ENCODE measurements at regions not wholly inside any gene's neighbourhood (a gene's known extent, or its start where the extent isn't known, plus 50 kb on each side); places are given as distances from the start of the nearest gene placed in this dataset.

- TF ChIP-seq RAD21 (conservative IDR thresholded peaks at IDR 0.05 in 1 of 2, IDR thresholded peaks at IDR 0.05 in 1 of 2) (peak; percentile 61 to 79), PHF8 (IDR thresholded peaks at IDR 0.05; ENCODE audit: borderline replicate concordance, low read depth) (no peak), MAZ (IDR thresholded peaks at IDR 0.05; ENCODE audit: borderline replicate concordance, low read depth, low read length) (no peak), FOSL2 (IDR thresholded peaks at IDR 0.05) (no peak), FOSL2 (CRISPR knock-in tag; IDR thresholded peaks at IDR 0.05) (no peak), FOXS1 (CRISPR knock-in tag; IDR thresholded peaks at IDR 0.05) (no peak), CBX8 (IDR thresholded peaks at IDR 0.05) (no peak), ZFP36 (IDR thresholded peaks at IDR 0.05; ENCODE audit: borderline replicate concordance, partially characterized antibody) (no peak), POLR2A (IDR thresholded peaks at IDR 0.05; ENCODE audit: low read length) (no peak)
- TF ChIP-seq, protein P1, sequence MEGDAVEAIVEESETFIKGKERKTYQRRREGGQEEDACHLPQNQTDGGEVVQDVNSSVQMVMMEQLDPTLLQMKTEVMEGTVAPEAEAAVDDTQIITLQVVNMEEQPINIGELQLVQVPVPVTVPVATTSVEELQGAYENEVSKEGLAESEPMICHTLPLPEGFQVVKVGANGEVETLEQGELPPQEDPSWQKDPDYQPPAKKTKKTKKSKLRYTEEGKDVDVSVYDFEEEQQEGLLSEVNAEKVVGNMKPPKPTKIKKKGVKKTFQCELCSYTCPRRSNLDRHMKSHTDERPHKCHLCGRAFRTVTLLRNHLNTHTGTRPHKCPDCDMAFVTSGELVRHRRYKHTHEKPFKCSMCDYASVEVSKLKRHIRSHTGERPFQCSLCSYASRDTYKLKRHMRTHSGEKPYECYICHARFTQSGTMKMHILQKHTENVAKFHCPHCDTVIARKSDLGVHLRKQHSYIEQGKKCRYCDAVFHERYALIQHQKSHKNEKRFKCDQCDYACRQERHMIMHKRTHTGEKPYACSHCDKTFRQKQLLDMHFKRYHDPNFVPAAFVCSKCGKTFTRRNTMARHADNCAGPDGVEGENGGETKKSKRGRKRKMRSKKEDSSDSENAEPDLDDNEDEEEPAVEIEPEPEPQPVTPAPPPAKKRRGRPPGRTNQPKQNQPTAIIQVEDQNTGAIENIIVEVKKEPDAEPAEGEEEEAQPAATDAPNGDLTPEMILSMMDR (IDR thresholded peaks at IDR 0.05), result peak; percentile 74
These were observed 59.8 kb upstream of the C12orf71 start for GRCh38 chr12:27142101-27142721.
